Endothelial cell (in vitro differentiated cells): ENCODE measurements at regions not wholly inside any gene's neighbourhood (a gene's known extent, or its start where the extent isn't known, plus 50 kb on each side); places are given as distances from the start of the nearest gene placed in this dataset.

Experiments used
- DNase-seq: peaks from one replicate; pipeline ENCODE4 v3.0.0; 2021; ENCODE audit warnings: low spot score
- H3K27ac Mint-ChIP-seq: one replicate; pipeline ENCODE4 v1.8.0; 2021; ENCODE audit warnings: mixed read lengths, inconsistent platforms; ENCODE audit not compliant: unreplicated experiment
- H3K27me3 Mint-ChIP-seq: one replicate; pipeline ENCODE4 v1.8.0; 2021; ENCODE audit warnings: mild to moderate bottlenecking, moderate library complexity, mixed read lengths, inconsistent platforms; ENCODE audit not compliant: unreplicated experiment
- H3K36me3 Mint-ChIP-seq: one replicate; pipeline ENCODE4 v1.8.0; 2021; ENCODE audit warnings: mild to moderate bottlenecking, low read depth, mixed read lengths, inconsistent platforms; ENCODE audit not compliant: unreplicated experiment
- H3K4me1 Mint-ChIP-seq: one replicate; pipeline ENCODE4 v1.8.0; 2021; ENCODE audit warnings: mild to moderate bottlenecking, mixed read lengths, inconsistent platforms; ENCODE audit not compliant: unreplicated experiment
- H3K4me3 Mint-ChIP-seq: one replicate; pipeline ENCODE4 v1.8.0; 2021; ENCODE audit warnings: mild to moderate bottlenecking, mixed read lengths, inconsistent platforms; ENCODE audit not compliant: unreplicated experiment
- H3K9me3 Mint-ChIP-seq: one replicate; pipeline ENCODE4 v1.8.0; 2021; ENCODE audit warnings: mixed read lengths, inconsistent platforms; ENCODE audit not compliant: unreplicated experiment
- TF ChIP-seq, protein P1 (sequence below): fragments of 200-600 bp; sonication (generic); IDR thresholded peaks from one replicate; pipeline ENCODE4 v1.5.0; 2021; ENCODE audit warnings: antibody characterized with exemption; ENCODE audit not compliant: unreplicated experiment

DNA sequence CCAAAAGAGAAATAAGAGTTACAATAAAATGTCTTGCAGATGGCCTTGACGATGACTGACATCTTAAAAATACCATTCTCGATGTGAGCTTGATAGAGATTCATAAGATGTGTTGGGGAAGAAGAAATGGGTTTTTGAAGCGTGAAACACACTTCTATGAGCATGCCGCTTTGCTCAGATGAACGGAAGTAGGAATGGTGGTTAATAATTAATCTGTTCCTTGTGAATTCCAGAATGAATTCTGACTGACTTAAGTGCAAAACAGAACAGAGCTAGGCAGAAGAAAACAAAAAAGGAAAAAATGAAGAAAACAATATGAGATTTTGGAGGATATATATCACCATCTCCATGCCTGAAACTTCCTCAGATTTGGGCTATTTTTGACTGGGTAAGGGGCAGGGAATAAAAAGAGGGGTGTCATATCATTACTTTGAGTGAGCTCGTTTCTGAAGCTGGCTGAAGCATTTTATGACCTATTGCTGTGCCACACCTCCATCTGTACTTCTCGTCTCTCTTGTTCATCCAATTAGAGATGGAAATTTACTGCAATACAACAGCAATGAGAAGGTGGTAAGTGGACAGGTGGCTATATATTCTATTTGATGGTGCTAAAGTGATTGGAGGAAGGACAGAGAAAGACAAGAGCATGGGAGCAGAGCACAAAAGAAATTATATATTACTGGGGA, 1152.0 kb upstream of the CDH8 start:
- H3K27me3 Mint-ChIP-seq = peaks cover 2% of the 10 kb centered on the region
- no peaks in the 10 kb centered on the region for H3K36me3 Mint-ChIP-seq
- no peaks in the 10 kb centered on the region for H3K4me1 Mint-ChIP-seq

DNA sequence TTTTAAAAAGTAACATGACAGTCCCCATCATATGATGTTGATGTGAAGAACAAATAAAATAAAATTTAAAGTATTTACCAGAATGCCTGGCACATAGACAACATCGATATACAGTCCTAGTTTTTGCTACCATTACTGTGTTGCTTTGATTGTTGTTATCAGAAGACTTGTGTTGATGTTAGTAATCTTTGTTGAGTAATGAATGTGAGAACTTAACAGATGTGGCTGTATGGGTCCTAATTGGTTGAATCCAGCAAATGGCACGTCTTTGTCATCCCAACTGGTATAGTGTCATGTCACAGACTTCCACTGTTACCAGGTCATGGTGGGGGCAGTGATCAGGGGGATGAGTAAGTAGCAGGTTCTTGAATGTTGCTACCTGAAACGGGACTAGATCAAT, 1151.4 kb upstream of the CDH8 start:
- H3K27me3 Mint-ChIP-seq = peaks cover 2% of the 10 kb centered on the region
- H3K4me1 Mint-ChIP-seq = no peaks in the 10 kb centered on the region
- no peak overlapping the region for H3K4me3 Mint-ChIP-seq
- H3K36me3 Mint-ChIP-seq = no peaks in the 10 kb centered on the region
- TF ChIP-seq, protein P1, sequence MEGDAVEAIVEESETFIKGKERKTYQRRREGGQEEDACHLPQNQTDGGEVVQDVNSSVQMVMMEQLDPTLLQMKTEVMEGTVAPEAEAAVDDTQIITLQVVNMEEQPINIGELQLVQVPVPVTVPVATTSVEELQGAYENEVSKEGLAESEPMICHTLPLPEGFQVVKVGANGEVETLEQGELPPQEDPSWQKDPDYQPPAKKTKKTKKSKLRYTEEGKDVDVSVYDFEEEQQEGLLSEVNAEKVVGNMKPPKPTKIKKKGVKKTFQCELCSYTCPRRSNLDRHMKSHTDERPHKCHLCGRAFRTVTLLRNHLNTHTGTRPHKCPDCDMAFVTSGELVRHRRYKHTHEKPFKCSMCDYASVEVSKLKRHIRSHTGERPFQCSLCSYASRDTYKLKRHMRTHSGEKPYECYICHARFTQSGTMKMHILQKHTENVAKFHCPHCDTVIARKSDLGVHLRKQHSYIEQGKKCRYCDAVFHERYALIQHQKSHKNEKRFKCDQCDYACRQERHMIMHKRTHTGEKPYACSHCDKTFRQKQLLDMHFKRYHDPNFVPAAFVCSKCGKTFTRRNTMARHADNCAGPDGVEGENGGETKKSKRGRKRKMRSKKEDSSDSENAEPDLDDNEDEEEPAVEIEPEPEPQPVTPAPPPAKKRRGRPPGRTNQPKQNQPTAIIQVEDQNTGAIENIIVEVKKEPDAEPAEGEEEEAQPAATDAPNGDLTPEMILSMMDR = no peak
- H3K27ac Mint-ChIP-seq = no peak overlapping the region
- peaks cover 5% of the 10 kb centered on the region for H3K9me3 Mint-ChIP-seq
- no peak for DNase-seq

More for the DNA sequence above, 1152.0 kb upstream of the CDH8 start:
- no peak overlapping the region for H3K4me3 Mint-ChIP-seq
- H3K27ac Mint-ChIP-seq = no peak overlapping the region
- DNase-seq = no peak
- H3K9me3 Mint-ChIP-seq = peaks cover 5% of the 10 kb centered on the region
- TF ChIP-seq, protein P1 = no peak

DNA sequence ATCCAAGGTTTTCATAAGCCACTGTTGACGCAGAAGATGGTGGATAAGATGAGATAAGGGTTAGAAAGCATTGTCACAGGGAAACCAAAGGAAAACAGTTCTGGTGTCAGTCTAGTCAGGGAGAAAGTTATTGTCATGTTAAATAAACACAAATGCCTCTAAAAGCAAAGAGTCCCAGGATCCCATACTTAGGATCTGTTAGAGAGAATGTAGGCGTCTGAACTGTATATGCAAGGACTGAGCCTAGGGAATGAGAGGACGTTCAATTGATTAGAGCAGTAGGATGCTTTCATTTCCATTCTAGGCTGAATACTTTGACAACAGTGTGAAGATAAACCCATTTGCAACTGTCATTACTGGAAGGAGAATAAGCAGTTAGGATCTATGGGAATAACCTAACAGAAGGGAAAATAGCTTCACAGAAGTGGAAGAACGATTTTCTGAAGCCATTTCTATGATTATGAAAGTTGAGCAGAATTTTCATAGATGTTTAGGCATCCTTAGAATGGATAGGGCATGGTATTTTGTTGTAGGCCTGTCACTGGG, 1149.1 kb upstream of the CDH8 start:
- no peak overlapping the region for H3K27ac Mint-ChIP-seq
- TF ChIP-seq, protein P1 = no peak
- peaks cover 2% of the 10 kb centered on the region for H3K27me3 Mint-ChIP-seq
- peaks cover 5% of the 10 kb centered on the region for H3K9me3 Mint-ChIP-seq
- H3K4me3 Mint-ChIP-seq = no peak overlapping the region
- no peak for DNase-seq
- H3K36me3 Mint-ChIP-seq = no peaks in the 10 kb centered on the region
- H3K4me1 Mint-ChIP-seq = no peaks in the 10 kb centered on the region

DNA sequence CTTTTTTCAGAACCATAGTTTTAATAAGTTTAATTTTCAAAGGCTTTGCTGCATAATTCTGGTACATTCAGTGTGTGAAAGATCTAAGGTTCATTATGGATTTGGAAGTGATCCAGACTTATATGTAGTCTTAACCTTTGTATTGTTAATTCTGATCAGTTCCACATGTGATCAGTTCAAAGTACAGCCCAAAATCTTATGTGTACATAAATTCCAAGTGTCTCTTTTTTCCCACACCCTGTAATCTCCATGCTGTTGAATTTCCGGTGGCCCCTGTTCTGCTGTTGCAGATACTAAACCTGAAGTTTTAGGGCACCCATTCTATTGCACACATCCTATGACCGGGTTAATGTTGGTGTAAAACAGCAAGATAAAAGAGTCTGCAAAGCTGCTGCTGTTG, 1147.5 kb upstream of the CDH8 start:
- DNase-seq = no peak
- no peak overlapping the region for H3K27ac Mint-ChIP-seq
- TF ChIP-seq, protein P1 = no peak

DNA sequence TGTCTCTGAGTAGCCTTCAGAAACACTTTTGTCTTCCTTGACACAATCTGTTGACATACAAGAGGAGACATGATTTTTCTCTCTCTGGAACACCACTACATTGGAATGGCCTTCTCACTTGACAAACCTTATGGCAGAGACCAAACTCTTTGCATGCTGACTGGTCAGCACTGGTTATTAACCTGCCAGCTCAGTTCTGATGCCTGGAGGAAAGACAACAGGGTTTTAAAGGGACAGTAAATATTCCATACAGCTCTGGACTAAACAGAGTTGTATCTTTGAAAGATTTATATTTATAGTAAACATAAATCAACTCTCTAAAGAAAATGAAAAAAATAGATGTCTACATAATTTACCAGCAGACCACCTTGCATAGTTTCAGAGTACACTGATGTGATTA, 1139.1 kb upstream of the CDH8 start:
- TF ChIP-seq, protein P1 = no peak

More for the DNA sequence above, 1147.5 kb upstream of the CDH8 start:
- H3K9me3 Mint-ChIP-seq = peaks cover 5% of the 10 kb centered on the region
- H3K4me3 Mint-ChIP-seq = no peak overlapping the region
- H3K4me1 Mint-ChIP-seq = no peaks in the 10 kb centered on the region
- no peaks in the 10 kb centered on the region for H3K36me3 Mint-ChIP-seq
- H3K27me3 Mint-ChIP-seq = peaks cover 2% of the 10 kb centered on the region

More for the DNA sequence above, 1139.1 kb upstream of the CDH8 start:
- Mint-ChIP-seq H3K27ac (no peak overlapping the region), H3K4me1 (no peaks in the 10 kb centered on the region), H3K27me3 (peaks cover 3% of the 10 kb centered on the region), H3K9me3 (peaks cover 4% of the 10 kb centered on the region), H3K36me3 (no peaks in the 10 kb centered on the region), H3K4me3 (no peak overlapping the region)
- no peak for DNase-seq
